Central memory CD8-positive, alpha-beta T cell (primary cell): ENCODE measurements at regions not wholly inside any gene's neighbourhood (a gene's known extent, or its start where the extent isn't known, plus 50 kb on each side); places are given as distances from the start of the nearest gene placed in this dataset.

Experiments used
- ATAC-seq: fragments of 150-1000 bp; cut with Tn5 transposase; replicated peaks from 2 replicates; pipeline ENCODE4 v1.10.0; 2022; ENCODE audit warnings: mild to moderate bottlenecking, moderate FRiP score, moderate number of reproducible peaks; ENCODE audit not compliant: poor library complexity, severe bottlenecking; ENCODE audit errors: extremely low read depth
- DNase-seq, 2 donors: peaks; one replicate each; pipeline ENCODE4 v3.0.0; 2021; ENCODE audit warnings: low spot score in 2 of 2
- H3K27ac Mint-ChIP-seq: one replicate; pipeline ENCODE4 v1.8.0; 2022; ENCODE audit warnings: low read depth, mild to moderate bottlenecking, moderate library complexity, mixed read lengths
- H3K27me3 Mint-ChIP-seq: one replicate; pipeline ENCODE4 v1.8.0; 2022; ENCODE audit warnings: mixed read lengths
- H3K36me3 Mint-ChIP-seq: one replicate; pipeline ENCODE4 v1.8.0; 2022; ENCODE audit warnings: mild to moderate bottlenecking, moderate library complexity, mixed read lengths; ENCODE audit not compliant: insufficient read depth
- H3K4me1 Mint-ChIP-seq: one replicate; pipeline ENCODE4 v1.8.0; 2022; ENCODE audit warnings: mixed read lengths
- H3K4me3 Mint-ChIP-seq: one replicate; pipeline ENCODE4 v1.8.0; 2022; ENCODE audit warnings: mild to moderate bottlenecking, moderate library complexity, mixed read lengths
- H3K9me3 Mint-ChIP-seq: one replicate; pipeline ENCODE4 v1.8.0; 2022; ENCODE audit warnings: mixed read lengths

GRCh38 chr4:127081041-127081440 is 551.7 kb upstream of the INTU start:
- Mint-ChIP-seq H3K27ac (no peak overlapping the region), H3K4me1 (no peaks in the 10 kb centered on the region), H3K9me3 (peaks cover 6% of the 10 kb centered on the region), H3K27me3 (no peaks in the 10 kb centered on the region), H3K4me3 (no peak overlapping the region), H3K36me3 (no peaks in the 10 kb centered on the region)
- DNase-seq = no peak
- ATAC-seq = no peak

DNA sequence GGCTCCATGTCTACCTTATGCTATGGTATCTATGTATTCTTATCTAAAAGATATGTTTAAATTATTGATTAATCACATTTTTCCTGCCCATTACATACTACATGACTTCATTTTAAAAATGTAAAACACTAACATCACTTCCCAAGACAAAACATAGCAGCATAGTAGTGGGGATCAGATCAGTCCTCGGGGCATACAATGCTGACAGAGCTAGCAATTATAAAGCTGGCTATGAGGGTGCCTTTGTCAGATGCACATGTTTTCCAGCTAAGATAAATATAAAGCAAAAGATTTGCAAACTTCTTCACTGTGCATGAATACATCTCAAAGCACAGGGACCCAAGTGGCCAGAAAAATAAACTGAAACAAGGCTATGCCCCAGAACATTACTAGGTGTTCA is 549.8 kb upstream of the INTU start:
- H3K27me3 Mint-ChIP-seq = no peaks in the 10 kb centered on the region
- ATAC-seq = no peak
- H3K4me1 Mint-ChIP-seq = no peaks in the 10 kb centered on the region
- H3K4me3 Mint-ChIP-seq = no peak overlapping the region
- H3K27ac Mint-ChIP-seq = no peak overlapping the region
- H3K36me3 Mint-ChIP-seq = no peaks in the 10 kb centered on the region
- peaks cover 7% of the 10 kb centered on the region for H3K9me3 Mint-ChIP-seq
- DNase-seq = no peak

DNA sequence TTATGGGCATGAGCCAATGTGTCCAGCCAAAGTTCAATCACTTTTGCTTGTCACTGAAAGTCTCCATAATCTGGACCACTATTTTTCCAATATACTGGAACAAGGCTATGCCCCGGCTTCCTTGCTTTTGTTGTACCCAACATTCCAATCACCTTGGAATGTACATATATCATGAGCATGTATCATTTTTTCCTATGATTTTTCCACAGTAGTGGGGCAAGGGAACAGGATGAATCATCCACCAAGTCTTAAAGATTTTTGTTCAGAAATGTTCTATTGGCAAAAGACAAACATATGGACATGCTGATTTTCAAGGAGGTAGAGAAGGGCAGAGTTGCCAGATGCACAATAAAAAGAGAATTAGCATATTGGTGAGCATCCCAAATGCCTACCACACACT is 548.1 kb upstream of the INTU start:
- no peak for ATAC-seq

GRCh38 chr4:127097061-127097460 is 535.7 kb upstream of the INTU start:
- ATAC-seq (no peak), DNase-seq (no peak)
- Mint-ChIP-seq H3K4me3 (no peak overlapping the region), H3K27ac (no peak overlapping the region), H3K4me1 (no peaks in the 10 kb centered on the region), H3K9me3 (peaks cover 16% of the 10 kb centered on the region), H3K27me3 (no peaks in the 10 kb centered on the region), H3K36me3 (no peaks in the 10 kb centered on the region)

More for the DNA sequence above, 548.1 kb upstream of the INTU start:
- Mint-ChIP-seq H3K36me3 (no peaks in the 10 kb centered on the region), H3K4me3 (no peak overlapping the region), H3K9me3 (peaks cover 13% of the 10 kb centered on the region), H3K27me3 (no peaks in the 10 kb centered on the region), H3K27ac (no peak overlapping the region), H3K4me1 (no peaks in the 10 kb centered on the region)
- no peak for DNase-seq

DNA sequence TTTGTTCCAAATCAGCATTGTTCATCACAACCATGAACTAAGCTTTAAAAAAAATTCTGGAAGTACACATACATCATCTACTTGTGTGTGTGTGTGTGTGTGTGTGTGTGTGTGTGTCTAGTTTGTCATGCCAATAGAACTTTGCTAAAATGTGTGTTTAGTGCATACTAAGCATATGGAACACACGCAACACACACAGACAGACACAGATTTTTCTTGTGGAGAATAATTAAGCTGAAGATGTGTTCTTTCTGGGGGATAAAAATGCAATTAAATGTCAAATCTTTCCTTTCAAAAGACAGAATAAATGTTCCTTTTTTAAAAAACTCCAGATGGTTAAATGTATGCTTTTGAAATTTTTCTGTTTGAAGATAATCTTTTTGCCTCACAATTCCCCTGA is 530.4 kb upstream of the INTU start:
- no peak for DNase-seq
- Mint-ChIP-seq H3K27me3 (no peaks in the 10 kb centered on the region), H3K9me3 (peaks cover 13% of the 10 kb centered on the region), H3K4me3 (no peak overlapping the region), H3K4me1 (no peaks in the 10 kb centered on the region), H3K36me3 (no peaks in the 10 kb centered on the region), H3K27ac (no peak overlapping the region)
- ATAC-seq = no peak

GRCh38 chr4:127103681-127104115 is 529.1 kb upstream of the INTU start:
- H3K4me3 Mint-ChIP-seq = no peak overlapping the region
- no peaks in the 10 kb centered on the region for H3K4me1 Mint-ChIP-seq
- DNase-seq (no peak), ATAC-seq (no peak)
- H3K36me3 Mint-ChIP-seq = no peaks in the 10 kb centered on the region
- H3K27ac Mint-ChIP-seq = no peak overlapping the region
- no peaks in the 10 kb centered on the region for H3K27me3 Mint-ChIP-seq
- peaks cover 21% of the 10 kb centered on the region for H3K9me3 Mint-ChIP-seq

GRCh38 chr4:127113844-127114362 is 518.9 kb upstream of the INTU start:
- Mint-ChIP-seq H3K4me3 (no peak overlapping the region), H3K9me3 (peaks cover 21% of the 10 kb centered on the region), H3K27me3 (no peaks in the 10 kb centered on the region), H3K36me3 (no peaks in the 10 kb centered on the region), H3K4me1 (no peaks in the 10 kb centered on the region), H3K27ac (no peak overlapping the region)
- ATAC-seq (no peak), DNase-seq (no peak)

DNA sequence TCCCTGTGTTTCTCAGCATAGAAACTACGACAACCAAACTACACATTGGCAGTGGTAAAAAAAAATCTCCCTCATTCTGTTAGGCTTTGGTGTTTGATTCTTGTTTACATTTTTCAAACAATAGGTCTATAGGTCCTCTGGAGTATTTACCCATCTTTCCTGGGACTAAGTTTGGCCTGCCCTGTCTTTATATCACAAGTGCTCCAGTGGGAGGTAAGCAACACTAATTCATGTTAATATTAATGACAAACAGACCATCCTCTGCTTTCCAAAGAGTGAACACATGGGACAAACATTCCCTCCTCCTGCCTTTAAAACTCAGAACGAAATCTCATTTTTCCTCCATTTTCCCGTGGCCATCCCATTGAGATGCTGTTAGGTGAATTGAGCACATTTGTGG is 514.1 kb upstream of the INTU start:
- DNase-seq = no peak
- Mint-ChIP-seq H3K4me1 (no peaks in the 10 kb centered on the region), H3K36me3 (no peaks in the 10 kb centered on the region), H3K27ac (no peak overlapping the region), H3K27me3 (no peaks in the 10 kb centered on the region), H3K4me3 (no peak overlapping the region), H3K9me3 (peaks cover 10% of the 10 kb centered on the region)
- ATAC-seq = no peak

DNA sequence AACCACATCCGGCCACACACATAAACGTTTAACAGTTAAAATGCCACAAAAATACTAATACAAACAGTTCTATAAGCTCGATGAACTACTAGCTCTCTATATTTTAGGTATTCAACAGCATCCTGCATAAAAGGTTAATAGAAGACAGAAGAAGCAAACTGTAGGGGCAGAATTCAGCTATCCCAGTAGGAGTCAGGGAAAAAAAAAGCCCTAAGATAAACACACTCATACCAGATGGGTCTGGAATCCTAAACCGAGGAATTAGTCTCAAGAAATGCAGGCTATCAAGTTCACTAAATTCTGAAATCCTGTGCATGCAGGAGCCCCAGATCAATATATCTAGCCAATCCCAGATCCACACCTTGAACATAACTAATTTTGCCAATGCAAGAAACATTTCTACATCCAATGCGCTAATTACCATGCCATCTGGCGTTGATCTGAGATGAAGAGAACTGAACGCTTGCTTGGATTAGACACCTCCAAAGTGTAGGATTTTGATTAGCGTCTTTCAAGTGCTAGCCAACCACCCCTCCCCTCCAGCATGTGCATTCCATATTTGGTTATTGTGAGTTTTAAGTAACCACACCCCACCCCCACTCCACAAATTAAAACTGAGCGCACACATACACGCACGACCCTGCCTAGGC is 512.2 kb upstream of the INTU start:
- H3K4me3 Mint-ChIP-seq = no peak overlapping the region
- ATAC-seq = no peak

GRCh38 chr4:127124919-127125318 is 507.8 kb upstream of the INTU start:
- Mint-ChIP-seq H3K4me3 (no peak overlapping the region), H3K4me1 (no peaks in the 10 kb centered on the region), H3K36me3 (peaks cover 2% of the 10 kb centered on the region), H3K9me3 (peaks cover 3% of the 10 kb centered on the region), H3K27me3 (no peaks in the 10 kb centered on the region), H3K27ac (no peak overlapping the region)
- no peak for DNase-seq
- ATAC-seq = no peak

More for the DNA sequence above, 512.2 kb upstream of the INTU start:
- DNase-seq = no peak
- Mint-ChIP-seq H3K27me3 (no peaks in the 10 kb centered on the region), H3K4me1 (no peaks in the 10 kb centered on the region), H3K9me3 (peaks cover 3% of the 10 kb centered on the region), H3K36me3 (peaks cover 2% of the 10 kb centered on the region), H3K27ac (no peak overlapping the region)

DNA sequence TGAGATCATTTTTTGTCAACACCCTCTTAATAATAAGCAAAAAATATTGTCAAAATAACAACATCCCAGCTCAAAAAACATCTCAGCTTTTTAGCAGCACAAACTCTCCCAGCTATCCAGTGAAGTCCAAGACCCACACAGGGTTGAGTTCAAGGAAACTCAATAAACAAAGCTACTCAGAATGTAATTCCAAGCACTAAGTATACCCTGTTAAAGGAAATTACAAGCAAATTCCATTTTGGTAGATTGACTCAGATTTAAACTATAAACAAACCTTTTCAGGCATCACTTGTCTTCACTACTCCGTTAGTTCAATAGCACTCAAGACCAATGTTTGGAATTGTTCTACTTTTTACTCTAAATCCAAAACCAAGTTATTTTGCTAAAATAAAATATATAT is 506.0 kb upstream of the INTU start:
- Mint-ChIP-seq H3K4me3 (no peak overlapping the region), H3K36me3 (peaks cover 2% of the 10 kb centered on the region), H3K4me1 (no peaks in the 10 kb centered on the region), H3K27me3 (no peaks in the 10 kb centered on the region), H3K27ac (no peak overlapping the region), H3K9me3 (peaks cover under 1% of the 10 kb centered on the region)
- DNase-seq (no peak), ATAC-seq (no peak)

- H3K36me3 Mint-ChIP-seq = no peaks in the 10 kb centered on the region
- DNase-seq (no peak), ATAC-seq (no peak)
- no peak overlapping the region for H3K27ac Mint-ChIP-seq
- H3K27me3 Mint-ChIP-seq = no peaks in the 10 kb centered on the region
- H3K4me1 Mint-ChIP-seq = no peaks in the 10 kb centered on the region
- no peak overlapping the region for H3K4me3 Mint-ChIP-seq
- peaks cover 5% of the 10 kb centered on the region for H3K9me3 Mint-ChIP-seq
Observed at GRCh38 chr4:127131527-127131926, 501.2 kb upstream of the INTU start.

- DNase-seq (no peak), ATAC-seq (no peak)
- no peak overlapping the region for H3K4me3 Mint-ChIP-seq
- H3K27me3 Mint-ChIP-seq = no peaks in the 10 kb centered on the region
- H3K9me3 Mint-ChIP-seq = peaks cover 10% of the 10 kb centered on the region
- H3K36me3 Mint-ChIP-seq = no peaks in the 10 kb centered on the region
- no peaks in the 10 kb centered on the region for H3K4me1 Mint-ChIP-seq
- no peak overlapping the region for H3K27ac Mint-ChIP-seq
Observed at GRCh38 chr4:127134490-127134889, 498.3 kb upstream of the INTU start.
